NCI-H446 treated with DMSO at 0.1 percent for 48 hours (cell line): ENCODE measurements at regions not wholly inside any gene's neighbourhood (a gene's known extent, or its start where the extent isn't known, plus 50 kb on each side); places are given as distances from the start of the nearest gene placed in this dataset.

Source experiments
- DNase-seq: peaks from one replicate; lab custom pipeline; 2025; lab: John Stamatoyannopoulos, UW

DNA sequence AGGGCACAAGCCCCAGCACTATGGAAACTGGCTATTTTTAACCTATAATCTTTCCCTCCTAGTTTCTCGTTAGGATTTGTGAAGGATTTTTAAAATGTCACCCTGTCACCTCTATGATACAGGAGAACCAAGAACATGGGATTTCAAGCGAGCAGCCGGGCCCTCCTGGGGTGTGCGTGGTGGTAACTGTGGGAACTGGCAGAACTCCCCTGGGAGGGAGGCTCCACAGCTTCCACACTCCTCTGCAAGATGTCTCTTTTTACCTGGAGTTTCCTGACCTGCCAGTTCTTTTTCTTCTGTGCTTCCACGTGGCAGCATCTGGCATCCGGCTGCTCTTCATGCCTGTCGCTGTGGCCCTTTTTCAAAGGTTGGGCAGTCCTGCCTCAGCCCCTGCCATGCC is 386.3 kb upstream of the MYT1L start:
- no peak for DNase-seq

DNA sequence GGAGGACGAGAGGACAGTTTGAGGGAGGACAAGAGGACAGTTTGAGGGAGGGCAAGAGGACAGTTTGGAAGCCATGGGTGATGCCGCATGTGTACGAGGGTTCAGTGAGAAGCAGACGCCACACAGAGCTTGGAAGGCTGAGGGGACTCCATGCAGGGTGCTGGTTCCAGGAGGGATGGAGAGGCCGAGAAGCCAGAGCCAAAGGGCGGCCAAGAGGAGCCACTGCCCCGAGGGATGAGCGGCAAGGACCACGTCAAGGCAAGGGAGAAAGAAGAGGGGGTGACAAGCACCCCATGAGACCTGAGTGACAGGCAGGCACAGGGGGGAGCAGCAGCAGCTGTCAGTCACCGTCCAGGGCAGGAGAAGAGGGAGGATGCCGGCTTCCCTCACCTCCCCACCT is 385.7 kb upstream of the MYT1L start:
- DNase-seq, result no peak

DNA sequence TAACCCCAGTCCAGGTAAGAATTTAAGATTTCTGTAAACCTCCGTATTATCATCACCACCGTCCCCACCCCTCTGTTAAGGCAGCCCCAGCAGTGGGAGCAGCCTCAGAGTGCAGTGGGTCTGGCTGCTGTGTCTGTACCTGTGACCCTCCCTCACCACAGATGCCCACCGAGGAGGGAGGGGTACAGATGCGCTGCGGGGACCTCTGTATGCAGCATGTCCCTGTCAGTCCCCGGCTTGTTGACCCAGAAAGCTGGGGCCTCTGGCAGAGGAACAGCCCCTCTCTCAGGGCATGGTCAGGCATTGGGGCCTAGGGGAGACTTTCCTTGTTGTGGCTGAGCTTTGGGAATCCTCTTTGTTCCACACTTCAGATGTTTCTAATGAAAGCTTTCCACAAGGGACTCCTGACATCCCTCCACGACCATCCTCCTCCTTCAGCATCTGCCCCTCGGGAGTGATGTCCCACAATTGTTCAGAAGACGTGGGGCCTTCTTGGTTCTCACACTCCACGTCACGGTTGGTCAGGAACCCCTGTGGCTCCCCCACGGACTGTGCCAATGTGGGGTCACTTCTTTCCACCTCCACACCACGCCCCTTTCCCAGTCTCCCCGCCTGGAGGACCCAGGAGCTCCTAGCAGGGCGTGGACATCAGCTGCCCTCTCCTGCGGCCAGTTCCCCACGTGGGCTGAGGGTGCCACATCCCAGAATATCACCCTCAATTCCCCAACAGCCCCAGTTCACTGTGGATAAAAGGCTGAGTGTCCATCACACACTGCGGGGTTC is 384.2 kb upstream of the MYT1L start:
- no peak for DNase-seq

DNA sequence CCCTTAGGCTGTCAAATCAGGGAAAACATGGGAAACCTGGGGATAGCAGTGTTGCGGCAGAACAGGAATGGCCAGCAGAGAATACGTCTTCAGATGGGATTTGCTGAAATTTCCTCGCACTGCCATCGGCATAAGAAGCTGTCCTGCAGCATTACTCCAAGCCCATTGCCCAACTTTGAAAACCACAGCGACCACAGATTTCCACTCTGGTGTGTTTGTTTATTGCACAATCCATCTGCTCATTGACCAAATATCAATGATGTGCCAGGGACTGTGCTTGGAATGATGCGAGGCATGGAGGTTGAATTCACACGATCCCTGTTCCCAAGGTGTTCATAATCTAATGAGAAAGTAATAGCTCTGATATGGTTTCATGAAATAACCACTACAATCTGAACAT is 383.3 kb upstream of the MYT1L start:
- DNase-seq, result no peak

DNA sequence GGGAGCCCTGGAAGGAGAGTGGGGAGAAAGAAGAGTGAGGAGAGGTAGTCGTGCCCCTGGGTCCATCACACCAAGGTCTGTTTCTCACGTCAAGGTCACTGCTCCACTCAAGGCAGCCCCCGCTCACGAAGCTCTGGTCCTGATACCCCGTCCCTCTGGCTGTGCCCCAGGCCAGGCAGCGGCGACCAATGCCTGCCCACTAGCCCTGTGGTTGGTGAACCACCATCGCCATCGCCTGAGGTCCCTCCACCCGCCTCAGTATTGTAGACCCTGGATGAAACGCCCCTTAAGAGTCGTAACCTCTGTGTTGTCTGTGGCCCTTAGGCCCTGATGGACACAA is 378.3 kb upstream of the MYT1L start:
- no peak for DNase-seq

DNA sequence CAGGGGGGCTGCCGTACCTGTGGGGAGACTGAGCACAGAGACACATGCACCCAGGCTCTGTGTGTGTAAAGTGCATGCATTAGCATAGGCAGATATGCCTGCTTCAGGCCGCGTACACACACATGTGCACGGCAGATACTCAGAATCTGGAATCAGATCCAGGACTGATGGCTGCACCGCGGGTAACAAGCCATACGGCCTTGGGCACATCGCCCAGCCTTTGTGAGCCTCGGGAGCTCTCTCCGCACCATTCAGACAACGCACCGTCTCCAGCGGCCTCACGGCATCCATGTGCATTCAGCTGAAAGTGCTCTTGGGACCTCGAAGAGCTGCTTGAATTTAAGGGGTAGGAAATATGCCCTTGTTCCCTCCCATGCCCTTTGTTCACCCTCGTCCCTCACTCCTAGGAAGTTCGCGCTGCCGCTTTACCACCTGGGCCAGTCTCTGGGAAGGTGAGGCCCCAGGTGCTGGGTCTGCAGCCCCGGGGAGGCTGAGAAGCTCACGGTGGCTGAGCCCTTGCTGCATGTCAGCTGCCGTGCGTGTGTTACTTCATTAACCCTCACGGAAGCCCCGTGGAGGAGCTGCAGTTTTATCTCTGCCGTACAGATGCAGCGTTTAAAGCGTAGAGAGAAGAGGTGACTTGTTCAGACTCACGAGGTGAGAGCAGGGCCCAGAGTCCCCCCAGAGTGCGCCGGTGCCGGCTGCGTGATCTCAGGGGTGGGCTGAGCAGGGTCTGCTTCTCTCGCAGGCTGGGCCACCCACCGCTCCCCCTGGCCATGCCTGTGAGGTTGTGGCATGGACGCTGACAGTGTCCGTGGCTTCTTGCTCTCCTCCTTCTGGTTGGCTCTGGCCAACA is 377.7 kb upstream of the MYT1L start:
- peak; percentile 9 for DNase-seq

DNA sequence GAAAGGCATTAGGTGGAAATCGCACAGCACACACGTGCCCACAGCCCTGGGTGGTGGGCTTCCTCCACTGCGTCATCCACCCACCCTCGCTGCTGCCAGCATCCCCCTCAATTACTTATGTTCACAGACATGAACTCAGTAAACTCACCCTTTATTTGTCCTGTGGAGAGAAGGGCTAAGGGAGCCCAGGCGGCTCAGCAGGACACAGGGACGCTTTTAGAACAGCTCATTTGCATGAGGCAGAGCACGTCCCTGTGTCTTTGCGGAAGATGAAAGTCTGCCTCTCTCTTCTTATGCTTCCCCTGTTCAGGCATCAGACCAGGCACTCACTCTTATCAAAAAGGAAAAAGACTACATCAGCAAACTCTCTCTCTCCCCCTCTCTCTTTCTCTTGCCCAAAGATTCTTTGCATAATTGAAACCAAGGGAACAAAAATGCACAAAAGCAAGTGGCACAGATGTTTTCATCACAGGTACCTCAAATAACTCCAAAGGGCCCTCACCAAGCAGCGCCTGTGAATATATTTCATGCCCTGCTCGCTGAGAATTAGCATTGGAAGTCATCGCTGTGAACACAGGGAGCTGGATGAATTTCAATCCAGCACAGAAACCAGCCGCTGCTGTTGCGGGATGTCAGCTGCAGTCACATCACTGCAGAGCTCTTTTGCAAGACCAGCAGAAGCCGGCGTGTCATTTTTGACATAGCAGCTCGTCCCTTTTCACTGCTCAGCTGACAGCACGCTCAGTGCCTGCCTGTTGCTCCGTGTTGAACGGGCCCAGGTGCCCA is 376.3 kb upstream of the MYT1L start:
- DNase-seq, result no peak

DNA sequence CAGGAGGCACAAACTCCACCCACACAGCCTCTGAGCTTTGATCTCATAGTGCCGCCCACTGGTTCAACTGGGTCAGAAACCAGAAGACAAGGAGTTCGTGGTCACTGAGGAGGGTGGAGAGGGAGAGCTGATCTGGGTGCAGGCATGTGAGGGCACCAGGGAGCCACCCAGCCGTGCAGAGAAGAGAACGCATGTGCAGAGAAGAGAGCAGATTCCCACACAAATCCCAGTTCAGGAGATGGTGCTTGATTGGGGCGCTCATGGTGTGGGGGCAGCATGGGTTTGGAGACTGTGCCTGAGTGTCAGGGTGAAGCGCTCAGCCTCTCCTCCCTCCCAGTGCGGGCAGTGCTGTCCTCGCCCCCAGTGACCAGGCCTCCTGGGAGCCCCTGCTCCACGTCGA is 375.2 kb upstream of the MYT1L start:
- no peak for DNase-seq

DNA sequence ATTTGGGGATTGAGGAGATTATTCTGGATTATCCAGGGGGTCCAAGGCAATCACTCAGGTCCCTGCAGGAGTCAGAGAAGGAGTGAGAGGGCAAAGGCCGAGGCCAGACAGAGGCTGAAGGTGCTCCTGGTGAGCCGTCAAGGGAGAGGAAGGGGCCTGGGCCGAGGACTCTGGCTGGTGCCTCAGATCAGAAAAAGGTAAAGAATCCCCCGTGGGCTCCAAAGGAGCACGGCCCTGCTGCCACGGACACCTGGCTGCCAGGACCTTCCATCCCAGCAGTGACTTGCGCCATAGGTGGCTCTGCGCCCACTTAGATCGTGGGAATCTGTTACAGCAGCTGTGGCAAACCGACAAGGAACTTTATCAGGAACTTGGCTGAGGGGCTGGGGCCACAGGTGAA is 374.8 kb upstream of the MYT1L start:
- DNase-seq, result no peak

DNA sequence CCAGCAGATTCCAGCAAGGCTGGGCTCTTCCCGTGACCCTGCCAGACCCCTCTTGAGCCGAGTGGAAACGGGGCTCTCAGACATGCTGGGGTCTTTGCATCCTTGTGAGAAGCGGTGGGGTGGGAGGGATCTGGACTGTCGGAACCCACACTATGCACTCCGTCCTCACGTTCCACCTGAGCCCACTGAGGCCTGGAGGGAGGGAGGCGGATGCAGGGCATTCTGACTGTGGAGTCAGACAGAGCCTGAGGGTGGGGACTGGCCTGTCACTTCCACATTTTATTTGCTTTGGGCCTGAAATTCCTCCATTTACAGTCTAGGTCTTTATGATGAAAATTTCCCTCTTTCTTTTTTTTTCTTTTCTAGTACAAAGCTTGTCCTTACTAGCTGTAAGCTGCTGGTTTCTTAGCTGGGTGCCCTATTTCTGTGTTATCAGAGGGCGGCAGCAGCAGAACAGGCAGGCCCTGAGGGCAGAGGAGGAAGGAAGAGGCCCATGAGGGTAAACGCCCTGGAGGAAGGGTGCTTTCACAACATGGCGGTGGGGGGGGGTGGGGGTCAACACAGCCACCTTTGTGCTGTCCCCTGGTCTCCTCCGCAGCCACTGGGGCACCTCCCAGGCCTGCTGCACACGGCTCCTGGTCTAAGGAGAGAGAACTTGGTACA is 373.5 kb upstream of the MYT1L start:
- no peak for DNase-seq

DNA sequence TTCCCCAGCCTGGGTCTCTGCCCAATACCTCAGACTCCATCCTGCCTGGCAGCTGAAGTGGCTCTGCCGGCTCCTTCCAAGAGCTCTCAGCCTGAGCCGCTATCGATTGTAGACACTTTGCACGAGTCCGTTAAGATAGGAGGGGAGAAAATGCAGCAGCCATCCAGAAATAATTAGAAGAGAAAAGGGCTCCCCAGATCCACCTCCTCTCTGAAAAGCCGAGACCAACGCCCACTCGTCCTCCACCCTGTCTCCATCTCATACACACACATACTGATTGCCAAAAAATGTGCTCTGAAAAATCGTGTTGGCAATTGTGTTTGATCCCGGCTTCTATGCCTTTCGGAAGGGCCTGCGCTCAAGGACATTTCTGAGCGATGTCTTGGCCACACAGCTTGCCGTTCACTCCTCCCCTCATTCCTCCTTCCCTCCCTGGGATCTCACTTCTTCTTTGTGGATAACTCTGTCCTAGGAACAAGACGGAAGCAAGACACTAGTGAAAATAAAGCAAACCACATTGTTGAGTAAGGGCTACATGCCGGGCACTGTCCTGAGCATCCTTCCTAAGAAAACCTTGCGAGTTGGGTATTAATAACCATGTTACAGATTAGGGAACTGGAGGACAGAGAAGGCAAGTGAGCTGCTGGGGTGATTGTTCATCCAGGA is 372.8 kb upstream of the MYT1L start:
- DNase-seq, result no peak

DNA sequence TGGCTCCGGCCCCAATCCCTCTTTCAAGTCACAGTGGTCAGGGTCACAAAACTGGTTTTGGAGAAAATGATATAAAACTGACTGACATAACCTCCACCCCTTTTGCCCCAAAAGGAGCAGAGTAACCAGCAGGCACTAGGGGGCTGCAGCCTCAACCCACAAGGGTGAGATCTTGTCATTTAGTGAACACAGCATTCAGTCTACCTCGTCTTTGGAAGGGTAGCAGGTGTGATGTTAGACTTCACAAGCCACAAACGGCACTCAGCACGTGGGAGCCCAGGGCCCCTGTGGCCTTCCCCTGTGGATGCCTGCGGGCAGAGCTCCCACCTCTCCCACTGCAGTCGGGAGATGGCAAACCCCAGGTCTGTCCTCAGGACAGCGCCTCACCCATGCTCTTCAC is 372.1 kb upstream of the MYT1L start:
- no peak for DNase-seq

DNA sequence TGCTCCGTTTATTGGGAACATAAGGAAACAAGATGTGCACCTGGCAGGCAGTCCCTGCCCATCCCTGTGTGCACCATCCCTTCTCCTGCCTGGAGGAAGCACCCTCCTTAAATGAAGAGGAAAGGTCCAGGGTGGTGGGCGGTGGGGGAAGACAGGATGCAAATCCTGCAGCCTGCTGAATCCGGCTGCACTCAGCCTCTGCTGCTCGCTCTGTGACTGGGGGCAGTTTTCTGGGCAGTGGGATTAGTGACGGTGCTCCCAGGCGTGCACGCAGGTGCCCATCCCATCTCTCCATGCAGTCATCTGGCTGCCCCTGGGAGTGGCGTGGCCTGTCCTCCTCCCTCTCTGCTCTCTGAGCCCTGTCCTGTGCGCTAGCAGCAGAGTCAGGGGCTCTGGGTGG is 371.3 kb upstream of the MYT1L start:
- no peak for DNase-seq

DNA sequence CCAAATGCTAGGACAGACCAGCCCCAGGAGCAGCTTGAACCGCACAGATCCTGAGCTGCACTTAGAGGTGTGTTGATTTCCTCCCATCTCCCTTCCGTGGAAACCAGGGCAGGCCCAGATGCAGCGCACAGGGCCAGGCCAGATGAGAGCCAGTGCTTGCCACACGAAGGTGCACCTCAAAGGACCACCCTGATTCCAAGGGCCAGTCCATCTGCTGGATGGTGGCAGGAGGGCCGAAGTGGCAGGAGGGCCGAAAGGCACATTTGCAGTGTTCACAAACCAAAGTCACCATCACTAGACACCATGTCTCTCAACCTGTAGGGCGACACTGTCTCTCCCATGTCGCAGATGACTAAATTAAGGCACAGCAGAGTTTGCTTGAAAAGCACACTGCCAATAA is 370.7 kb upstream of the MYT1L start:
- no peak for DNase-seq

DNA sequence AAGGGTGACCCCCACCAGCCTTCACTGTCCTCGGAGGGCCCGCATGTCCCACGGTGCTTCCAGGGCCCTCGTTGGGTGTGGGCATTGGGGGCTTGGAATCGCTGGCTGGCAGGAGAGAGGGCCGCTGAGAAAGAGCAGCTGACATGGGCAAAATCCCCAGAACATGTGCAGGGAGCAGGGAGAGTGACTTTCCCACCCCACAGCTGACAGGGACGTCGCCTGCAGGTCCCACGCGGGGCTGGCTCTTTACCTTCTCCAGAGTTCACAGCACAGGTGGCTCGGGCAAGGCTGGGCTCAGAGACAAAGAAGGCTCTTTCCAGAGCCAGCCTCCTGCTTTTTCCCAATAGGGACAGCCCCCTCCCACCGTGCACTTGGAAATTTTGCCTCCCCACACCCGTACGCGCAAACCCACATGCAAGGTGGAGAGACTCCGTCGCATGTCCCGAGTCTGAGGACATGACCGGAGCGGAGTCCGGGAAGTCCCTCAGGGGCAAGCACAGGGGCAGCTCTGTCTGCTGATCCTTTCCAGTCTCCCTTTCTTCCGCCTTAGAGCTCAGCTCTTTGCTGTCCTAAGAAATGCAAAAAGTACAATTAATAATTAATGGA is 370.2 kb upstream of the MYT1L start:
- DNase-seq, result no peak

DNA sequence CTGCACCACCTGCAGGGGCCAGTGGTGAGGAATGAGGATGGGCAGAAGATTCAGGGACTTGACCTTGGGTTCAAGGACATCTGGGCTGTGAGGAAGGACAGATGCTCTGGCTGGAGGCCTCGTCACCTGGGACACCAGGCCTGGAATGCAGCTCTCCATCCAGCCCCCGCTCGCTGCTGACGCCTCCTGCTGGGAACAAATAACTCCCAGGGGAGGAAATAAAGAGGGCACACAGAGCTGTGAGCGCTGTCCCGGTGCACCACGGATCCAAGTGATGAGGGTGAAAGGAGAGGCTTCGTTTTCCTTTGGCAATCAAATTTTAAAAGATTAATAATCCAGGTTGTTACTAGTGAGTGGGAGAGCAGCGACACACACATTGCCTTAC is 368.0 kb upstream of the MYT1L start:
- no peak for DNase-seq

DNA sequence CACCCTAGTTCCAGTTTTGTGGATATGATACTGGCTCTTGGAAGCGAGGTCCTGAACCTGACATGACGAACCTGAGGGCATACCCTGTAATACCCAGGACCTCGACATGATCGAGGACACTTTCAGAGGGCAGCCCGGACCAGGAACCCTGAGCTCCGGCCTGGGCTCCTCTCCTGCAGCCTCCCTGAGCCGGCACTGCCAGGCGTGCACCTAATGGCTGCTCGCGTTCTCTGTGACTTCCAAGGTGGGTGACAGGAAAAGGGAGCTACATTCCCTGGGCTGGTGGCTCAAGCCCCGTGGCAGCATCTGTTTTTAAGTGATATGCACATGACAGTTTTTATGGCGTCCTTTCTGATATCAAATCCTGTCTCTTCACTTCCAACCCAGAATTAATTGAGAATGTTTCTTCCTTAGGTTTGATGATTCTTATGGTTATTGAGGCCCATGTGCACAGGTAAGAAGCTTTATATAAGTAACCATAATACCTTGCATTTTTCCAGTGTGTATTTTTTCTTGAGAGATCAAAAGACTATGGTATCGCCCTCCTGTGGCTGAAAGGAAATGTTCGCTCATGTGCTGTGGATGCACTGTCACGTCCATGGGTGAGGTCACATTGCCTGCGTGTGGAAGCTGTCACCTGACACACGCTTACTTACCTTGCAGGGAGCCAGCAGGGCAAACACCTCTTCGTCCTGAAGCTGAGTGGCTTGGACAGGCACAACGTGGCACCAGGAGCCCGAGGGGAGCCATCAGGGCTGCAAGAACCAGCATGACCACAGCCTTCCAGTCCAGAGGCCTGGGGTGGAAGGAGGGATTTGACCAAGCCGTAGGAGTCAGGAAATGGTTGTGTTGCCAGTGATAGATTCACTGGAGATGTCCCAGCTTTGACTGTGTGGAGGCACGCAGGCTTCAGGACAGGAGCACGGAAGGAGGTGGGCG is 367.4 kb upstream of the MYT1L start:
- peak; percentile 11 for DNase-seq

DNA sequence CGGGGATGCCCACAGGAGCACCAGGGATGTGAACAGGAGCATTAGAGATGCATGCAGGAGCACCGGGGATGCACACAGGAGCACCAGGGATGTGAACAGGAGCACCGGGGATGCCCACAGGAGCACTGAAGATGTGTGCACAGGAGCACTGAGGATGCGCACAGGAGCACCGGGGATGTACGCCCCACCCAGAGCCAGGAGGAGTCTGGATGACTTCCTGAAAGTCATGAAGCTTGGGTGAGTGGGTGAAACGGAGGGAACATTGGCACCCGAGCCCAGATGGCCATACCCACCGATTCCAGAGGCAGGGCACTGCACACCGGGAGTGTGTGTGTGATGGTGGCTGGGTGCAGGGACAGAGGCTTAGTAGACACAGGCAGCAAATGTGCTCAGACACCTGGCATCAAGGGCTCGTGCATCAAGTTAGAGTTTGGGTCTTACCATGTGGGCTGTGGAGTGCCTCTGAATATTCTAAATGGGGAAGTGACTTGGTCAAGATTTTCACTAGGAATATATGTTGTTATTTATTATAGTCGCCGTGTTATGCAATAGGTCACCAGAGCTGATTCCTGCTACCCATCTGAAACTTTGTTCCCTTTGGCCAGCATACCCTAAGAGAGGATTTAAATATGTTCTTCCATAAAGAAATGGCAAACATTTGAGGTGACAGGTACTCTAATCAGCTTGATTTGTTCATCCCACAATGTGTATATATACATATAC is 365.8 kb upstream of the MYT1L start:
- DNase-seq, result no peak

DNA sequence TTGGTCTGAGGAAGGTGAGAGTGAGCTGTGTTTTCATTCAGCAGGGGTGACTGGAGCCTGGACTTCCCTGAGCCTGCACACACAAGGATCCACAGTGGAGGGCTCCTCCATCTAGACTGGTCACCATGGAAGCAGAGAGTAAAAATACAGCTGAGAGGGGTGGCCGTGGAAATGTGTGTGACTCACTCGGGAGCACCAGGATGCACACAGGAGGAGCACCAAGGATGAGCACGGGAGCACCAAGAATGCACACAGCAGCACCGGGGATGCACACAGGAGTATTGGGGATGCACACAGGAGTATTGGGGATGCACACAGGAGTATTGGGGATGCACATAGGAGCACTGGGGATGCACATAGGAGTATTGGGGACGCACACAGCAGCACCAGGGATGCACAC is 365.2 kb upstream of the MYT1L start:
- DNase-seq, result no peak

DNA sequence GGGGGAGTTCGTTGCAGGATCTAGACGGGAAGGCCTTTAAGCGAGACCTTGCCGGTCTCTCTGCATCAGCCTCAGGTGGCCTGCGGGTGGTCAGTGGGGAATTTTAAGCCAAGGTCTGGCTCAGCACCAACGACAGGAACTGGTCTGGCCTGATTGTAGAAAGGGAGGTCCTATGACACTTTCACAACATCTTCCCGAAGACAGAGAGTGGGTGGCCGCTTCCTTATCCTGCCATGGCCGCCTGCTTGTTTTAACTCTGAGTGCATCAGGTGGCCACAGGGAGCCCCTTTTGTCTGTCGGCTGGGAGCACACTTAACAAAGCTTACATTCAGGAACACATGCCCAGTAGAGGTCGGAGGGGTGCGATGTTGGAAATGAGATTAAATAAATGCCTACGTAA is 363.7 kb upstream of the MYT1L start:
- DNase-seq, result no peak
